Thymus (tissue), 11 donors: ENCODE measurements at regions not wholly inside any gene's neighbourhood (a gene's known extent, or its start where the extent isn't known, plus 50 kb on each side); places are given as distances from the start of the nearest gene placed in this dataset.
A peak's percentile ranks its signal among the peaks of the same experiment; 100 is the strongest.
"Not testable (repeated sequence)": the region's sequence is repeated elsewhere in the genome, so short reads cannot be mapped to it uniquely, and the experiment has no call there.

Experiments used
- DNase-seq, 9 donors: peaks; one replicate each; pipeline ENCODE4 v3.0.0-alpha.2; 2013; ENCODE audit warnings: low spot score in 9 of 9, low read depth in 6 of 9, missing footprints in 1 of 9
- H3K27ac ChIP-seq, 2 donors: one replicate each; pipeline ENCODE4 v1.5.1; 2013; ENCODE audit warnings: control low read depth in 1 of 2, low read depth in 1 of 2, low read length in 1 of 2, mild to moderate bottlenecking in 1 of 2, moderate library complexity in 1 of 2
- H3K27me3 ChIP-seq, 2 donors: one replicate each; pipeline ENCODE4 v1.5.1; 2013; ENCODE audit warnings: low read length in 1 of 2; ENCODE audit not compliant: control insufficient read depth in 2 of 2, insufficient read depth in 1 of 2
- H3K36me3 ChIP-seq, 2 donors: one replicate each; pipeline ENCODE4 v1.5.1; 2013; ENCODE audit warnings: low read length in 1 of 2, mild to moderate bottlenecking in 1 of 2, moderate library complexity in 1 of 2; ENCODE audit not compliant: control insufficient read depth in 2 of 2, insufficient read depth in 2 of 2
- H3K4me1 ChIP-seq, 2 donors: one replicate each; pipeline ENCODE4 v1.5.1; 2013; ENCODE audit warnings: low read length in 2 of 2; ENCODE audit not compliant: control insufficient read depth in 2 of 2, insufficient read depth in 2 of 2
- H3K4me3 ChIP-seq, 2 donors: one replicate each; pipeline ENCODE4 v1.5.1; 2013; ENCODE audit warnings: low read length in 2 of 2, control low read depth in 1 of 2, mild to moderate bottlenecking in 1 of 2
- H3K9me3 ChIP-seq, 2 donors: one replicate each; pipeline ENCODE4 v1.5.1; 2013; ENCODE audit warnings: low read length in 1 of 2, mild to moderate bottlenecking in 1 of 2; ENCODE audit not compliant: control insufficient read depth in 2 of 2, insufficient read depth in 1 of 2
- WGBS: extraction: QIAGEN DNeasy Blood & Tissue Kit; methylation state at CpG from one replicate; pipeline ENCODE4 v1.1.7; 2013; 5-methylcytosine and 5-hydroxymethylcytosine counted together
- donor health status: healthy.

DNA sequence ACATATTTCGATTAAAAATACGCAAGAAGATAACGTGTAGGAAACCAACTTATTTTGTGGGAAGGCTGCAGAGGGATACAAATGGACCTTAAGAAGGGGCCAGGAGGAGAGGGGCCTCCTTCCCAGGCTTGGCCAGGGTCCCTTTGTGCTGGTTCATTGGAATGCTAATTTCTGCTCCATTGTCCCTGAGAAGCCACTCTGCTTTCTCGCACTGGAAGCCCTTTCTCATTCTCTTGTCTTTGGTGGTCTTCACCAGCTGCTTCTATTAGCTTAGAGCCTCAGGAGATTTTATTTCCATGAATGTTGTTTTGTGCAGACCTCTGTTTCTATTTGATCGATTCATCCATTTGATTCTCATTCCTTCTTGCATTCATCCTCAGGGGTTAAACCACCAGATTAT lies 325.4 kb downstream of the TMEM38B start:
- no peaks in the 10 kb centered on the region for H3K4me1 ChIP-seq
- H3K4me3 ChIP-seq: no peak overlapping the region
- no peaks in the 10 kb centered on the region for H3K36me3 ChIP-seq
- H3K27me3 ChIP-seq: no peaks in the 10 kb centered on the region
- 97% methylated on average over 5 of the region's 5 CpGs for WGBS
- DNase-seq: no peak
- no peak overlapping the region for H3K27ac ChIP-seq
- no peaks in the 10 kb centered on the region for H3K9me3 ChIP-seq

DNA sequence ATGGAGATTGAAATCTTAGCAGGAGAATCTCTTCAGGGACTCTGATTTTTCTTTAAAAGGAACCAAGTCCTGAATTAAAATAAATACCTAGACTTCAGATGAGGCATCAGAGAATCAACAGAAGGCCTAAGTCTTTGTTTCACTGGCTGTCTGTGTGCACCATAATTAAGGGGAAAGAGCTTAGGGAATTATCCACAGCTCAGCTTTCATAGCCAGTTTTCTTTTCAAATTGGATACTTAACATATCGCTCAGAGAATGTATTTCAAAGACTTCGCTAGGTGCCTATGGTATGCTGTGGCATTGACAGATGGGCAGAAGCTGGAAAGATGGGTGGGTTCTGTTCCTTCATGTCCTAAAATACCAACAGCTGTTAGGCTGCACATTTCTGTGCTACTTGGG lies 325.8 kb downstream of the TMEM38B start:
- WGBS: 98% methylated on average over 2 of the region's 2 CpGs
- Histone ChIP-seq H3K36me3 (no peaks in the 10 kb centered on the region), H3K27me3 (no peaks in the 10 kb centered on the region), H3K9me3 (no peaks in the 10 kb centered on the region), H3K4me1 (no peaks in the 10 kb centered on the region), H3K4me3 (no peak overlapping the region), H3K27ac (no peak overlapping the region)
- DNase-seq: no peak

- no peaks in the 10 kb centered on the region for H3K36me3 ChIP-seq
- 97% methylated on average over 2 of the region's 2 CpGs for WGBS
- H3K9me3 ChIP-seq: no peaks in the 10 kb centered on the region
- DNase-seq: peak in 1 of 9 donors; percentile 15
- H3K27ac ChIP-seq: no peak overlapping the region
- no peaks in the 10 kb centered on the region for H3K4me1 ChIP-seq
- H3K27me3 ChIP-seq: no peaks in the 10 kb centered on the region
- H3K4me3 ChIP-seq: no peak overlapping the region
These were observed 329.1 kb downstream of the TMEM38B start for GRCh38 chr9:106023455-106023854.

- no peak overlapping the region for H3K27ac ChIP-seq
- H3K4me3 ChIP-seq: no peak overlapping the region
- no peaks in the 10 kb centered on the region for H3K4me1 ChIP-seq
- WGBS: 94% methylated on average over 4 of the region's 4 CpGs
- no peaks in the 10 kb centered on the region for H3K27me3 ChIP-seq
- no peaks in the 10 kb centered on the region for H3K36me3 ChIP-seq
- no peaks in the 10 kb centered on the region for H3K9me3 ChIP-seq
- no peak for DNase-seq
These were observed 331.1 kb downstream of the TMEM38B start for GRCh38 chr9:106025453-106025852.

GRCh38 chr9:106030146-106030545 lies 335.8 kb downstream of the TMEM38B start:
- not testable (repeated sequence) for H3K36me3 ChIP-seq, DNase-seq, H3K4me3 ChIP-seq, H3K4me1 ChIP-seq, H3K27me3 ChIP-seq, H3K27ac ChIP-seq, H3K9me3 ChIP-seq
- WGBS: 95% methylated on average over 3 of the region's 3 CpGs

DNA sequence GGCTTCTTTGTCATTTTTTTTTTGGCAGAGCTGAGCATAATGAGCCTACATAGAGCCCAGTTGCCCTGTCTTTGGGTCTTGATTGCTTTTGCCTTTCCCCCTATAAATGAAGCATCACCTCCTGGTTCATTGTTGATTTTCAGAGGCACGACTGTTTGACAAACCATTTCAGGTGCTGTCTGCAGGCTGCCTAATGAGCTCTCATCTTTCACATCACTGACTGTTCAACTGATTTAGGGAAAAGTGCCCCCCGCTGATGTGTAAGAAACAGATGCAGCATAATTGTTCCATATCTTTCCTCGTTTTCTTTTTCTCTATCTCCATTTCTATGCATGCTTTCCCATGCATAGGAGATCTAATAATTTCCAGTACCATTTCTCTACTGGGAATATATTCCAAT lies 338.6 kb downstream of the TMEM38B start:
- Histone ChIP-seq H3K27me3 (no peaks in the 10 kb centered on the region), H3K9me3 (no peaks in the 10 kb centered on the region), H3K27ac (no peak overlapping the region), H3K4me3 (no peak overlapping the region), H3K4me1 (peaks cover 0 to 3% of the 10 kb centered on the region in 2 donors), H3K36me3 (no peaks in the 10 kb centered on the region)
- DNase-seq: no peak
- WGBS: 94% methylated on average over 3 of the region's 3 CpGs

DNA sequence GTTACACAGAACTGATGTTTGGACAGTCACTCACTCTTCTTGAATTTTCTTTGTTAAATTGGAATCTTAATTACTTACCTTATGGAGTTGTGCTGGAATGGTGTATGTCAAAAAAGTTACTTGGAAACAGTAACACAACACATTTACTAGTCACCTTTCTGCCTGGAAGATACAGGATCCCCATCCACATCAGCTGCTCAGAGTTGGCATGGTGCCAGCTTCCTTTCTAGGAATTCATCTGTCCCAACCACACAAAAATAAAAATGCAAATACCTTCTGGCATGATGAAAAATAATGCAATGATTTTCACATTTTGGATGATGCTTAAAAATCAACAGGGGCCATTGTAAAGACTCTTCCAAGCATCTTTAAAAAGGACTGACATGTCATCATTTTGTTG lies 341.5 kb downstream of the TMEM38B start:
- Histone ChIP-seq H3K4me1 (peaks cover 0 to 3% of the 10 kb centered on the region in 2 donors), H3K27ac (no peak overlapping the region), H3K4me3 (no peak overlapping the region), H3K9me3 (no peaks in the 10 kb centered on the region), H3K36me3 (no peaks in the 10 kb centered on the region), H3K27me3 (no peaks in the 10 kb centered on the region)
- DNase-seq: peak in 1 of 9 donors; percentile 6

GRCh38 chr9:106038266-106039001 lies 344.1 kb downstream of the TMEM38B start:
- Histone ChIP-seq H3K27me3 (no peaks in the 10 kb centered on the region), H3K4me1 (peaks cover 0 to 3% of the 10 kb centered on the region in 2 donors), H3K4me3 (no peak overlapping the region), H3K36me3 (no peaks in the 10 kb centered on the region), H3K9me3 (no peaks in the 10 kb centered on the region), H3K27ac (no peak overlapping the region)
- no peak for DNase-seq
- 95% methylated on average over 1 of the region's 1 CpG for WGBS

- H3K9me3 ChIP-seq: no peaks in the 10 kb centered on the region
- WGBS: 96% methylated on average over 5 of the region's 5 CpGs
- DNase-seq: no peak
- H3K36me3 ChIP-seq: no peaks in the 10 kb centered on the region
- peaks cover 0 to 3% of the 10 kb centered on the region in 2 donors for H3K4me1 ChIP-seq
- H3K27ac ChIP-seq: no peak overlapping the region
- no peak overlapping the region for H3K4me3 ChIP-seq
- H3K27me3 ChIP-seq: no peaks in the 10 kb centered on the region
These were observed 345.0 kb downstream of the TMEM38B start for GRCh38 chr9:106039151-106039935.
